WERI-Rb-1 (cell line): ENCODE measurements at regions not wholly inside any gene's neighbourhood (a gene's known extent, or its start where the extent isn't known, plus 50 kb on each side); places are given as distances from the start of the nearest gene placed in this dataset.

Experiments used
- DNase-seq: peaks from one replicate; pipeline ENCODE4 v3.0.0-alpha.2; 2020
- H3K27ac ChIP-seq: fragments of 250-450 bp; sonication (Bioruptor Pico); 2 replicates; pipeline ENCODE4 v1.5.1; 2020; ENCODE audit warnings: mild to moderate bottlenecking, moderate library complexity
- H3K27me3 ChIP-seq: fragments of 250-450 bp; sonication (Bioruptor Pico); 2 replicates; pipeline ENCODE4 v1.5.1; 2021; ENCODE audit warnings: mild to moderate bottlenecking, low read depth, moderate library complexity; ENCODE audit not compliant: insufficient read depth, severe bottlenecking
- H3K36me3 ChIP-seq: fragments of 250-450 bp; sonication (Bioruptor Pico); 2 replicates; pipeline ENCODE4 v1.5.1; 2020; ENCODE audit warnings: mild to moderate bottlenecking, moderate library complexity
- H3K4me3 ChIP-seq: 2 replicates; pipeline ENCODE4 v1.5.1; 2011; ENCODE audit warnings: low read depth, mild to moderate bottlenecking, control low read depth, low read length
- H3K9me3 ChIP-seq: fragments of 250-450 bp; sonication (Bioruptor Pico); 2 replicates; pipeline ENCODE4 v1.5.1; 2021; ENCODE audit warnings: mild to moderate bottlenecking, moderate library complexity; ENCODE audit not compliant: severe bottlenecking
- TF ChIP-seq, protein P1 (sequence below): IDR thresholded peaks from 2 replicates; pipeline ENCODE4 v1.5.1; 2011; ENCODE audit warnings: low read depth, mild to moderate bottlenecking, control low read depth, inconsistent platforms, low read length

DNA sequence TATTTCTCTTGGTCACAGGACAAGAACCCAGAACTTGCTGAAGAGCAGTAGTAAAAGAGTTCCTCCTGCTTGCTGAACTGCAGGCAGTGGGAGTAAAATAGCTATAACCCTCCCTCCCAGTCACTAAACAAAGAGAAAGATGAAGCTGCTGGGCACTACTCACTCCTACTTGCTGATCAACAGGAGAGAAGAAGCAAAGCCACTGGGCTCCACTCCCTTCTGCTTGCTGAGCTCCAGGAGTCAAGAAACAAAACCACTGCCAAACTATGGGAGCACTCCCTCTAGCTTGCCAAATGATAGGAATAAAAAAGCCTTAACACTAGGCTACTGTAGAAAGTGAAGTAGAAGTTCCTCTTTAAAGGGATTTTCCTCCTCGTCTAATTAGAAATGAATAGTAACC lies 155.3 kb downstream of the RASSF9 start:
- H3K27me3 ChIP-seq = no peaks in the 10 kb centered on the region
- no peaks in the 10 kb centered on the region for H3K36me3 ChIP-seq
- H3K9me3 ChIP-seq = no peaks in the 10 kb centered on the region
- H3K4me3 ChIP-seq = no peak overlapping the region
- H3K27ac ChIP-seq = no peak overlapping the region
- DNase-seq = no peak
- TF ChIP-seq, protein P1, sequence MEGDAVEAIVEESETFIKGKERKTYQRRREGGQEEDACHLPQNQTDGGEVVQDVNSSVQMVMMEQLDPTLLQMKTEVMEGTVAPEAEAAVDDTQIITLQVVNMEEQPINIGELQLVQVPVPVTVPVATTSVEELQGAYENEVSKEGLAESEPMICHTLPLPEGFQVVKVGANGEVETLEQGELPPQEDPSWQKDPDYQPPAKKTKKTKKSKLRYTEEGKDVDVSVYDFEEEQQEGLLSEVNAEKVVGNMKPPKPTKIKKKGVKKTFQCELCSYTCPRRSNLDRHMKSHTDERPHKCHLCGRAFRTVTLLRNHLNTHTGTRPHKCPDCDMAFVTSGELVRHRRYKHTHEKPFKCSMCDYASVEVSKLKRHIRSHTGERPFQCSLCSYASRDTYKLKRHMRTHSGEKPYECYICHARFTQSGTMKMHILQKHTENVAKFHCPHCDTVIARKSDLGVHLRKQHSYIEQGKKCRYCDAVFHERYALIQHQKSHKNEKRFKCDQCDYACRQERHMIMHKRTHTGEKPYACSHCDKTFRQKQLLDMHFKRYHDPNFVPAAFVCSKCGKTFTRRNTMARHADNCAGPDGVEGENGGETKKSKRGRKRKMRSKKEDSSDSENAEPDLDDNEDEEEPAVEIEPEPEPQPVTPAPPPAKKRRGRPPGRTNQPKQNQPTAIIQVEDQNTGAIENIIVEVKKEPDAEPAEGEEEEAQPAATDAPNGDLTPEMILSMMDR = no peak

GRCh38 chr12:85681333-85681732 lies 154.9 kb downstream of the RASSF9 start:
- Histone ChIP-seq H3K9me3 (no peaks in the 10 kb centered on the region), H3K4me3 (no peak overlapping the region), H3K27me3 (no peaks in the 10 kb centered on the region), H3K27ac (no peak overlapping the region), H3K36me3 (no peaks in the 10 kb centered on the region)
- DNase-seq = no peak
- TF ChIP-seq, protein P1 = no peak

DNA sequence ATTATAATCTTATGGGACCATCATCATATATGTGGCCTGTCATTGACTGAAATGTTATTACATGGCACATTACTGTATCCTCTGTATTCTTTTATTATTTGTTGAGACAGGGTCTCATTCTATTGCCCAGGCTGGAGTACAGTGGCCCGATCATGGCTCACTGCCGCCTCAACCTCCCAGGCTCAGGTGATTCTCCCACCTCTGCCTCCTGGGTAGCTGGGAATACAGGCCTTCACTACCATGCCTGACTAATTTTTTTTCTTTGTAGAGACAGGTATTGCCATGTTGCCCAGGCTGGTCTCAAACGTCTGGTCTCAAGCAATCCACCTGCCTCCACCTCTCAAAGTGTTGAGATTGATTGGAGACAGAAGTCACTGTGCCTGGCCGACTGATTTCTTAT lies 153.2 kb downstream of the RASSF9 start:
- Histone ChIP-seq H3K27ac (no peak overlapping the region), H3K4me3 (no peak overlapping the region), H3K27me3 (no peaks in the 10 kb centered on the region), H3K36me3 (no peaks in the 10 kb centered on the region), H3K9me3 (no peaks in the 10 kb centered on the region)
- TF ChIP-seq, protein P1 = no peak
- no peak for DNase-seq

- TF ChIP-seq, protein P1 = no peak
- Histone ChIP-seq H3K9me3 (no peaks in the 10 kb centered on the region), H3K27ac (no peak overlapping the region), H3K27me3 (no peaks in the 10 kb centered on the region), H3K4me3 (no peak overlapping the region), H3K36me3 (no peaks in the 10 kb centered on the region)
- DNase-seq = no peak
Measured at GRCh38 chr12:85688837-85689236, 147.4 kb downstream of the RASSF9 start.

DNA sequence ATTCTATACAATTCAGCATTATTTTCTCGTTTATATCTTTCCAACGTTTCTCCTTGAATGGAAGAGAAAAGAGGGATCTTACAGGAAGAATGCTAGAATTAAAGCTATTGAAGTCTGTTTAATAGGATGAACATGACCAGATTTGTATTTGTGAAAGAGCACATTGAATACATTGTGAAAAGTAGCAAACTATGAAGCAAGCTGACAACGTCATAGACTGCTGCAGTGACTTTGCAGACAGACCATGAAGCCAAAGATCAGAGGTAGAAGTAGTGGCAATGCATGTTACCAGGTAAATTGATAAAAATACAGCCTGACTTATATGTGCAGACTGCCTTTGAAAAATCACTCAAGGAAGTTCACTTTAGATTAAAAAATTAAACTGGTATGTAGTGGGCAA lies 146.1 kb downstream of the RASSF9 start:
- no peak for DNase-seq
- TF ChIP-seq, protein P1 = no peak
- H3K9me3 ChIP-seq = no peaks in the 10 kb centered on the region
- no peaks in the 10 kb centered on the region for H3K27me3 ChIP-seq
- H3K4me3 ChIP-seq = no peak overlapping the region
- no peak overlapping the region for H3K27ac ChIP-seq
- H3K36me3 ChIP-seq = no peaks in the 10 kb centered on the region

DNA sequence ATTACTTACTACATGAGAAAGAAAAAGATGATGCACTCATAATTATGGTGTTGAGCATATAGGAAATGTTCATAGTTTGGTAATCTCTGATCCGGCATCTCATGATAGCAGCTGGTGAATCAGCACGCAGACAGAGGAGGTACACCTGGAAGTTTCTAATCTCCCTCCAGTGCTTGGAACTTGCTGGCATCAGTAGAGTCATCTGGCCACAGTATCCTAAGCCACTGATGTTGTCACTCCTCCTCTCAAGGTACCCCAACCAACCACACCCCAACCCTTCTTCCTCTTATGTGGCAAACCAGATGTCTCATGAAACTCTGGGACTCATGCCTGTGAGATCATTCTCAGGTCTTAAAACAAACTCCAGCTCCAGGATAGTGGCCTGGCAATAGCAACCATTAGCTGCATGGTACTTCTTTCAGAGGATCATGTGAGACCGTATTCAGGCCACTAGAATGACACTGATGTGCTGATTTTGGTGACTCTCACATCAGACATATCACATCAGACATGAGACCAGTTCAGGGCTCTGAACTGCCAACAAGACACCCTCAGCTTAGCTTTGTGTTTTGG lies 143.0 kb downstream of the RASSF9 start:
- no peaks in the 10 kb centered on the region for H3K9me3 ChIP-seq
- TF ChIP-seq, protein P1 = no peak
- no peak overlapping the region for H3K27ac ChIP-seq
- no peaks in the 10 kb centered on the region for H3K36me3 ChIP-seq
- H3K4me3 ChIP-seq = no peak overlapping the region
- no peaks in the 10 kb centered on the region for H3K27me3 ChIP-seq
- no peak for DNase-seq
